HG02763 (cell line): ENCODE measurements at regions not wholly inside any gene's neighbourhood (a gene's known extent, or its start where the extent isn't known, plus 50 kb on each side); places are given as distances from the start of the nearest gene placed in this dataset.

ENCODE experiments used
- ATAC-seq: cut with Tn5 transposase; IDR thresholded peaks from one replicate; pipeline ENCODE4 v1.9.1; 2021; ENCODE audit warnings: mild to moderate bottlenecking, moderate library complexity; ENCODE audit not compliant: unreplicated experiment

- no peak for ATAC-seq
Observed at GRCh38 chr2:161570424-161571050, 53.7 kb upstream of the SLC4A10 start.

- ATAC-seq: no peak
Observed at GRCh38 chr2:161571051-161571429, 53.2 kb upstream of the SLC4A10 start.
